ENCODE measurements at regions not wholly inside any gene's neighbourhood (a gene's known extent, or its start where the extent isn't known, plus 50 kb on each side); places are given as distances from the start of the nearest gene placed in this dataset.
"Not testable (repeated sequence)": the region's sequence is repeated elsewhere in the genome, so short reads cannot be mapped to it uniquely, and the experiment has no call there.

- no peak for DNase-seq (ENCODE audit: low read depth)
These were observed 70.1 kb downstream of the FBXO4 start for GRCh38 chr5:41995193-41995592.

- DNase-seq (ENCODE audit: low read depth) = no peak
These were observed 76.6 kb downstream of the FBXO4 start for GRCh38 chr5:42001673-42002072.

DNA sequence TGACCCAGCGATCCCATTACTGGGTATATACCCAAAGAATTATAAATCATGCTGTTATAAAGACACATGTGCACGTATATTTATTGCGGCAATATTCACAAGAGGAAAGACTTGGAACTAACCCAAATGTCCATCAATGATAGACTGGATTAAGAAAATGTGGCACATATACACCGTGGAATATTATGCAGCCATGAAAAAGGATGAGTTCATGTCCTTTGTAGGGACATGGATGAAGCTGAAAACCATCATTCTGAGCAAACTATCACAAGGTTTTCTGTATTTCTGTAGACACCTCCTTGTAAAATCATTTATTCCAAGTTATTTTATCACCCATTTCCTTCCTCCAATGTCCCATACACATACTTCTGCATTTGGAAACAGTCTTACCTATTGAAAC, 78.8 kb downstream of the FBXO4 start:
- DNase-seq (ENCODE audit: low read depth) = not testable (repeated sequence)

- no peak for DNase-seq (ENCODE audit: low read depth)
These were observed 80.6 kb downstream of the FBXO4 start for GRCh38 chr5:42005561-42006153.

- no peak for DNase-seq (ENCODE audit: low read depth)
These were observed 88.5 kb downstream of the FBXO4 start for GRCh38 chr5:42013561-42013960.

GRCh38 chr5:42015254-42015653, 90.2 kb downstream of the FBXO4 start:
- no peak for DNase-seq (ENCODE audit: low read depth)

DNA sequence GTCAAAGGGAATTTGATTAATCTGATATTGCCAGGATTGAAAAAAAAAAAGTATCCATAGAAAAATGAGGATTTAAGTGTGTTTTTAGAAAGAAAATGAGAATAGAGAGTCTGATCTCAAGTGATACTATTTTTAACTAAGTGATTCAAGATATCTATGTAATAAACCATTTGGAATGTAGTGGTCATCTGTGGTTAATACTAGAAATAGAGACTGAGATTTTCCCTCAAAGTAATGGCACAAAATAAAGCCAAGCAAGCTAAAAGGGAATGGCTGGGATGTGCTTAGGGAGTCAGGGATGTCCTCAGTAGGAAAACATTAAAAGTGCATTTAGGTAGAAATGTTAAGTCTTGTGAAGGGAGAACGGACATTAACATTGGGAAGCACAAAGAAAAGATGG, 90.6 kb downstream of the FBXO4 start:
- no peak for DNase-seq (ENCODE audit: low read depth)

DNA sequence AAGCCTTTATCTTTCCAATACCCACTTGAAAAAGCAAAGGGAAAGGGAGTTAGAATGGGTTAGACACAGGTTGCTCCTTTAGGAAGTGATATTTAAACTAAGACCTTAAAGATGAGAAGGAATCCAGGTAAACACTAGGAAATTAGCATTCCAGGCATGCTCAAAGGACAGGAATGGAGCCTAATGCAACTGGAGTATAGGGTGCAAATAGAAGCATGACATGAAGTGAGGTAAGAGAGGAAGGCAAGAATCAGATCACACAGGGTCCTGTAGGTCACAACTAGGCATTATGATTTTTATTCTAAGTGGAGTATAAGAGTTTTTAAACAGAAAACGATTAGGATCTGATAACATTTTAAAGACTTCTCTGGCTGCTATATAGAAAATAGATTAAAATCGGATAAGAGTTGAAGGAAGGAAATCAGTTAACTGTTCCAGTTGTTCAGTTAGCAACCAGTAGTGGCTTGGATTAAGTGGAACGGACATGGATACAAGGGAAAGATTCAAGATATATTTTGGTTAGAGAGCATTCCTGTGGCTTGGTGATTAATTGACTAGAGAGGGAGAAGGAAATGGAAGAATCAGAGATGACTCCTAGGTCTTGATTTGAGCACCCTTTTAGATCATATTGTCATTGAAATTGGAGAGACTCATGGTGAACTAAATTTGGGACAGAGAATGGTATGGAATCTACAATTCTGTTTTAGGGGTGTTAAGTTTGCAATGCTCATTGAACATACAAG, 95.9 kb downstream of the FBXO4 start:
- DNase-seq (ENCODE audit: low read depth) = no peak

DNA sequence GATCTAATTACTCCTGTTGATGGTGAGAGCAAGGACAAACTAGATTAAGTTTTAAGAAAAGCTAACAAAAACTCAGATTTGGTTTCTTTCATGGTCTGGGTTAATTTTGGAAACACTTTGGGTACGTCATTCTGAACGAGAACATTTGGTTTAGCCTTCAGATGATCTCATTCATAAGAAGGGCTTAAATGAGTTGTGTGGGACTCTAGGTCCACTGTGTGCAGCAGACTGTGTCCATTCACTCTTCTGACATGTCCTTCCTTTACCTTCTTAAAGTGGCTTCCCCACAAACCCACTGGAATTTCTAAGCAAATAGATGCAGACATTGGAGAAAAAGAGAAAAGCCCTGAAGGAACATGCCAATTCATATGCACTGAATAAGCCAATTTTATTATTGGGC, 96.8 kb downstream of the FBXO4 start:
- no peak for DNase-seq (ENCODE audit: low read depth)

DNA sequence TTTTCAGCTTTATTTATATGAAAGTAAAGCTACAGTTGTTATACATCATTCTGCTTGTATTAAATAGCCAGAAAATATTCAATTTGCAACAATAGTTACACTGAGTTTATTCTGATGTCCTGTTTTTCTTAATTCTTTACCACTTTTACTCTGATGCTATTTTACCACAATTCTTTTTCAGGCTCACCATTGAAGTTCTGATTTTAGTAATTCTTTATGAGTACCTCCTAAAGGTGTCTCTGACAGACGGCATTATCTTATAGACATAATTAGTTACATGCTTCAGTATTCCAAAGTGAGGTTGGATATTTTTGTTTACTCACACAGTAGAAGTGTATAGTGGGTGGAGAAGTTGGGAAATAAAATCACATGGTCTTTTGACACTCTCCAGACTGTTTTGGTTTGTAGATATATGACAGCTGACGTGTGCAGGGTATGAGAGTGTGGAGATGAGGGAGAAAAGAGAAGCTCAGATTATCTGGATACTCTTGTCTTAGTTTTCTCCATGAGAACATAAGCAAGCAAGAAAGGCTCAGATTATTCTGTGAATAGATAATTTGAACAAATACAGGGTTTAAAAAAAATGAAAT, 97.4 kb downstream of the FBXO4 start:
- no peak for DNase-seq (ENCODE audit: low read depth)

DNA sequence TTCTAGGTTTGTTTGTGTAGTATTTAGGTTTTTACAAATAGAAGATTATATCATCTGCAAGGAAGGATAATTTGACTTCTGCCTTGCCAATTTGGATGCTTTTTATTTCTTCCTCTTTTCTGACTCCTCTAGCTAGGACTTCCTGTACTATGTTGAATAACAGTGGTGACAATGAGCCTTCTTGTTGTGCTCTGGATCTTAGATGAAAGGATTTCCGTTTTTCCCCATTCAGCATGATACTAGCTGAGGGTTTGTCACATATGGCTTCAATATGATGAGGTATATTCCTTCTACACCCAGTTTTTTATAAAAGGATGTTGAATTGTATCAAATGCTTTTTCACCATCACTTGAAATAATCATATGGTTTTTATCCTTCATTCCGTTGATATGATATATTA, 101.4 kb downstream of the FBXO4 start:
- no peak for DNase-seq (ENCODE audit: low read depth)

DNA sequence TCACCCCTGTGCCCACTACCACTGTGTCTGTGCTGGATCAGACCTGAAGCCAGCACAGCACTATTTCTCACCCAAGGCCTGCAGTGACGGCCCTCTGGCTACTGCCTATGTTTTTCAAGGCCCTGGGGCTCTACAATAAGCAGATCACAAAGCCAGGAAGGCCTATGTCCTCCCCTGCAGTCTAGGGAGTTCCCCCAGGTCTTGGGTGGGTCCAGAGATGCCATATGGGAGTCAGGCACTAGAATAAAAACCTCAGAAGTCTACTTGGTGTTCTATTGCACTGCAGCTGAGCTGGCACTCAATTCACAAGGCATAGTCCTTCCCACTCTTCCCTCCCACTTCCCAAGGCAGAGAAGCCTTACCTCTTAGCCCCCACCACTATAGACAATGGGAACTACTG, 107.1 kb downstream of the FBXO4 start:
- DNase-seq (ENCODE audit: low read depth) = no peak

DNA sequence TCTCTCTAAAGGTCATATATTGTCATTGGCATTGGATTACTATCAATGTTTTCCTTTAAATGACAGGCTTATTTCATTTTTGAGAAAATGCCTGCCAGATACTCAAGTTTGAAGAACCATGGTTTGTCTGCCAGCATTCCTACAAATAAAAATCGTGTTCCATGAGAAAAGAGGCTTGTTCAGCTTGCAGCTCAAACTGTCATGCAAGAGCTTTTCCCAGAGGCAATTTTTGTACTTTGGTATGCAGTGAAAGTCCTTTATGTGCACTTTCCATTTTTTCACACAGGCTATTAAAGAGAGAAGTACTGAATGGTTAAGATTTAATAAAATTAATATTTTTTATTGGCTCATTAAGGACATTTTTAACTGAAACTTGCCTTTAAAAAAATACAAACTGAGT, 110.4 kb downstream of the FBXO4 start:
- no peak for DNase-seq (ENCODE audit: low read depth)

DNA sequence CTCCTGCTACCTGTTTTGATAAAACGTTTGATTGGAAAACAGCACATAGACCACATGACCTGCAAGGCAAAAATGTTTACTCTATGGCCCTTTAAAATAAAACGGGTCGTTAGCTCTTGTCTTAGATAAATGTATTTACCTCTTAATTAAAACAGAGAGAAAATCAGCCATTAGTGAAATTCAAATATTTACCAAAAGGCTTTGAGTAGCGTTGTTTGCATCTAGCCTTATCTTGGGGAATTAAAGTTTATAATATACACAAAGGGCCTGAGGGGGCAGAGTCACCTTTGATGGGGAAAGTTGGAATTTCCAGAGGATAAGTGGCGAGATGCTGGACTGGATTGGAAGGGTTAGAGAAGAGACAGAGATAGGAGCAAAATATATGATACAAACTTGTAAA, 111.3 kb downstream of the FBXO4 start:
- no peak for DNase-seq (ENCODE audit: low read depth)

DNA sequence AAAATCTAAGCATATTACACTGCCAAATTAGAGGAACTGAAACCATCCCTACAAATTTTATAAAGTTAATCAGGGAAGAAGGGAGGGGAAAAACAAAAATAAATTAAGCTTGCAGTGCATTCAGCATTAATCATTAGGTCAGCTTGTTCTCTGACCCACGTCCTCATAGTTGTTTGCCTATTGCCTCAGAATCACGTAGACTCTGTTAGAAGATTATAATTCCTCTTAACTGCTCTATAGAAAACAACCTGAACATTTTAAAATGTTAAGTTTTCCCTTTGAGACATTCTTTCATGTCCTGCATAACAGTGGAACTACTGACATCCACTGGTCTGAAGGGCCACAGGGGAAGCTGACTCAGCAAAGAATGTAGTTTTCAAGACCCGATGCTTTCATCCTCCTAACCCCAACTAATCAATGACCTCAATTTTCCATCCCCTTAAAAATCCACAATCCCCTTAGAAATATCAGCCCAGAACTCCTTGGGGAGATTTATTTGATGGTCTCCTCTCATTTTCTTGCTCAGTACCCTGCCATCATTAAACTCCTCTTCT, 112.4 kb downstream of the FBXO4 start:
- no peak for DNase-seq (ENCODE audit: low read depth)

GRCh38 chr5:42043400-42043799, 118.3 kb downstream of the FBXO4 start:
- no peak for DNase-seq (ENCODE audit: low read depth)

GRCh38 chr5:42057254-42057690, 132.2 kb downstream of the FBXO4 start:
- peak; percentile 1 for DNase-seq (ENCODE audit: low read depth)

- no peak for DNase-seq (ENCODE audit: low read depth)
These were observed 134.2 kb downstream of the FBXO4 start for GRCh38 chr5:42059291-42059690.

- no peak for DNase-seq (ENCODE audit: low read depth)
These were observed 134.8 kb downstream of the FBXO4 start for GRCh38 chr5:42059778-42060464.

- no peak for DNase-seq (ENCODE audit: low read depth)
These were observed 136.0 kb downstream of the FBXO4 start for GRCh38 chr5:42061121-42061520.

- no peak for DNase-seq (ENCODE audit: low read depth)
These were observed 139.7 kb downstream of the FBXO4 start for GRCh38 chr5:42064821-42065220.

DNA sequence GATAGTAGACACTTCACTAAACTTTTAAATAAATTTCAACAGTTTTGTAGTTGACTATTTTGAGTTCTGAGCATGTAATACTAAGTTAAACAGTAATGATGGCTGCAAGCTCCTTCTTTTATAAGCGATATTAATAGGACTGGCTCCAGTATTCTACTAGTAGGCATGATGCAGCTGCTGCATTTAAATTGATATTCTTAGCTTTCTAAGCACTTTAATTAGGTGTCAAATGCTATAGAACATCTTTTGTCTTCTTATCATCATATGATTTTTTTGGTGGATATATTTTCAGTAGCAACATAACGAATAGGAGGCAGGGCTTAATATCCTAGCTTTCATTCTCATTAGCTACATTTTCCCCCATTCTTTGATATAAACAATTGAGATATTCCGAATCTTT, 141.1 kb downstream of the FBXO4 start:
- DNase-seq (ENCODE audit: low read depth) = no peak

- DNase-seq (ENCODE audit: low read depth) = no peak
These were observed 149.3 kb downstream of the FBXO4 start for GRCh38 chr5:42074353-42074752.
